ENCODE measurements at regions not wholly inside any gene's neighbourhood (a gene's known extent, or its start where the extent isn't known, plus 50 kb on each side); places are given as distances from the start of the nearest gene placed in this dataset.

DNA sequence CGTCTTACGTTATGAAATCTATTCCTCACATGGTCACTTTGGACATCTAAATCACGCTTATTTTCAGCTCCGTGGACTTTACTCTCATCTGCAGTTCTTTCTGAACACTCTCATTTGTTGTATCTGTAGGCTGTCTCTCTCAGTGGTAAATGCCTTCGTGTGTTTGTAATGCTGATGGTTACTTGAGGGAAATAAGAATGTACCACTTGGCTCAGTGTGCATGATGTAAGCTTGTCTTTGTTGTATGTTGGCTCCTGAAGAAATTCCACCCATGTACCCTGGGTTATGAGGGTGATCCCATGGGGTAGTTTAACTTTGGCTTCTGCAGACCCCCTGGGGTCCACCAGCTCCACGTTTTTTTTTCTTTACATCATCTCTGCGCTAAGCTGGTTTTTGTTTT, 378.4 kb downstream of the SETD4 start:
- TF ChIP-seq POLR2A (IDR thresholded peaks at IDR 0.05) = no peak
- TF ChIP-seq, protein P1, sequence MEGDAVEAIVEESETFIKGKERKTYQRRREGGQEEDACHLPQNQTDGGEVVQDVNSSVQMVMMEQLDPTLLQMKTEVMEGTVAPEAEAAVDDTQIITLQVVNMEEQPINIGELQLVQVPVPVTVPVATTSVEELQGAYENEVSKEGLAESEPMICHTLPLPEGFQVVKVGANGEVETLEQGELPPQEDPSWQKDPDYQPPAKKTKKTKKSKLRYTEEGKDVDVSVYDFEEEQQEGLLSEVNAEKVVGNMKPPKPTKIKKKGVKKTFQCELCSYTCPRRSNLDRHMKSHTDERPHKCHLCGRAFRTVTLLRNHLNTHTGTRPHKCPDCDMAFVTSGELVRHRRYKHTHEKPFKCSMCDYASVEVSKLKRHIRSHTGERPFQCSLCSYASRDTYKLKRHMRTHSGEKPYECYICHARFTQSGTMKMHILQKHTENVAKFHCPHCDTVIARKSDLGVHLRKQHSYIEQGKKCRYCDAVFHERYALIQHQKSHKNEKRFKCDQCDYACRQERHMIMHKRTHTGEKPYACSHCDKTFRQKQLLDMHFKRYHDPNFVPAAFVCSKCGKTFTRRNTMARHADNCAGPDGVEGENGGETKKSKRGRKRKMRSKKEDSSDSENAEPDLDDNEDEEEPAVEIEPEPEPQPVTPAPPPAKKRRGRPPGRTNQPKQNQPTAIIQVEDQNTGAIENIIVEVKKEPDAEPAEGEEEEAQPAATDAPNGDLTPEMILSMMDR (IDR thresholded peaks at IDR 0.05 in 4 of 5, conservative IDR thresholded peaks at IDR 0.05 in 1 of 5) = no peak
